ENCODE measurements at regions not wholly inside any gene's neighbourhood (a gene's known extent, or its start where the extent isn't known, plus 50 kb on each side); places are given as distances from the start of the nearest gene placed in this dataset.

DNA sequence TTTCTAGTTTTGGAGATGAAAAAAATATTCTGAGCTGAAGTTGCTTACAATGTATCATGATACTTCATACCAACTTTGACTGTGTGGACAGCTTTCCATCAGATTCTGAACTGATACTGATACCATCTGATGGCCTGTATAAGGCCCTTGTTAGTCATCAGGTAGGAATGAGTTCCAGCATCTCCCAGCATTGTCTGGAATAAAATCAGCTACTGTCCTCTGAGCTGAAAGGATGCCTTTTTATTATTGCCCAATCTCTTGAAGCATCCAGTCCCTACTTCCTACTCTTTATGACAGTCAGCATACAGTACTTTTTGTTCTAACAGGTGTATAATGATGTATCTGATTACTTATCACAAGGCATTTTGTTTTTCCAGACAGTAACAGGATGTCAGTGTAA is 70.6 kb upstream of the EYA4 start:
- H3K27ac ChIP-seq (ENCODE audit: low read length), result no peak overlapping the region
- no peaks in the 10 kb centered on the region for H3K36me3 ChIP-seq (ENCODE audit: control insufficient read depth, low read depth, low read length)
- H3K9me3 ChIP-seq (ENCODE audit: control insufficient read depth, low read depth, low read length), result no peaks in the 10 kb centered on the region
- no peak overlapping the region for H3K4me3 ChIP-seq (ENCODE audit: low read length)
- H3K4me1 ChIP-seq (ENCODE audit: control insufficient read depth, low read depth, low read length), result peaks cover 17% of the 10 kb centered on the region
- H3K9ac ChIP-seq (ENCODE audit: low read length), result no peak overlapping the region
- no peaks in the 10 kb centered on the region for H3K27me3 ChIP-seq (ENCODE audit: control insufficient read depth, insufficient read depth, low read length)

DNA sequence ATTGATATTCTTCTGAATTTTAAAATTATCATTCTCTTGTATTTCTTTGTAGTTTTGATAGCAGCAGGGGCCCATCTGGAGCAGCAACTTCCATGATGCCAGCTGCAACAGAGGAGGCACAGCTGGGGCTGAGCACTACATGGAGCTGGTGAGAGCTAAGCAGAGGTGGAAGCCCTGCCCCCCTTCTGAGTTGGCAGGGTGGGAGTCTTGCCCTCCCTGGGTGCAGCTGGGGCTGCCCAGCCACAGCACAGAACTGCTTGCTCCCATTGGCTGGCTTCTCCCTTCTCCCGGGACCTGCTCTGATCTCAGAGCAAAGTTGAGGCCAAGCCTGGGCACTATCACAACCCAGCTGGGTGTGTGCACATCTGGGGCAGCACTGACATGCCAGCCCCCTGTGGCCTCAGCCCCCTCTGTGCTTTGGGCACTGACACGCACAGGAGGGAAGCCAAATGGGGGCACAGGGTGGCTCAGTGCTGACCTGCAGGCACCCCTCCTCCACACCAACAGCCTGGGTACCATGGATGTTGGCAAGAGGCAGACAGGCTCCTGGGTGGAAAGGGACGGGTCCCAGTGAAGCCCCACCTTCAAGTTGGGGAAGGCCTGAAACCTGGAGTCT is 69.1 kb upstream of the EYA4 start:
- H3K4me1 ChIP-seq (ENCODE audit: control insufficient read depth, low read depth, low read length), result peaks cover 17% of the 10 kb centered on the region
- H3K9me3 ChIP-seq (ENCODE audit: control insufficient read depth, low read depth, low read length), result no peaks in the 10 kb centered on the region
- H3K36me3 ChIP-seq (ENCODE audit: control insufficient read depth, low read depth, low read length), result no peaks in the 10 kb centered on the region
- H3K27me3 ChIP-seq (ENCODE audit: control insufficient read depth, insufficient read depth, low read length), result no peaks in the 10 kb centered on the region
- H3K4me3 ChIP-seq (ENCODE audit: low read length), result no peak overlapping the region
- H3K27ac ChIP-seq (ENCODE audit: low read length), result no peak overlapping the region
- no peak overlapping the region for H3K9ac ChIP-seq (ENCODE audit: low read length)

DNA sequence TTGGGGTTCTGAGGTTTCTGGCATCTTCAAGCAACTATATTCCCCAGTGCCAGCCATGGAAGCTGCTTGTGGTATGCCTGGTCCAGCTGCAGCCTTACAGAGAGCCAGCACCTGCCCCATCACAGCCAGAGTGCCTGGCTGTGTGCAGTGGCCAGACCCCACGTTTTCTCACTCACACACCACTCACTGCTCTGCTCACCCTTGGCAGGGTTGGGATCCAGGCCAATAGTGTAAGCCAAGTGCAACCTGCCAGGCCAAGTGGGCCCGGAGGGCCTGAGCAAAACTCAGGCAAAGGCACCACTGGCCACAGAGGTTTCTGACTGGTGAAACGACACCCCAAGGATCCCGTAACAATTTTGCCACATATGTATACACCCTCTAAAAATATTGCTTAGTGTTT is 67.9 kb upstream of the EYA4 start:
- Histone ChIP-seq H3K9me3 (ENCODE audit: control insufficient read depth, low read depth, low read length) (no peaks in the 10 kb centered on the region), H3K4me1 (ENCODE audit: control insufficient read depth, low read depth, low read length) (peaks cover 17% of the 10 kb centered on the region), H3K27me3 (ENCODE audit: control insufficient read depth, insufficient read depth, low read length) (no peaks in the 10 kb centered on the region), H3K4me3 (ENCODE audit: low read length) (no peak overlapping the region), H3K9ac (ENCODE audit: low read length) (no peak overlapping the region), H3K27ac (ENCODE audit: low read length) (no peak overlapping the region), H3K36me3 (ENCODE audit: control insufficient read depth, low read depth, low read length) (no peaks in the 10 kb centered on the region)

DNA sequence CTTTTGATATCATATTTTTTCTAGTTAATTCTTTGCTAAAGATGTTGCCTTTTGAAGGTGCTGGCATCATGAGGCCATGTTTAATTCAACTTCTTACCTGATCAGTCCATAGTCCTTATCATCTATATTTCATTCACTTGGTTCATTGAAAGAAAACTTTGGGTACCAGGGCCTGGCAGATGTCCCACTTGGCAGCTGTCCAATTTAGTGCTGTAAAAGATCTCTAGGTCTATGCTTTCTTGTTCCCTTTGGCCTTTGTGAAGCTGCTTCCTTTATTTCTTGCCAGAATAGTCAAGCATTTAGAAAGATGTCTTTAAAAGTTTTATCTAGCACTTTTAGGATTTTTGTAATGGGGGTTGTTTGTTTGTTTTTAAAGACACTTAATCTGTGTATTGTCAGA is 61.7 kb upstream of the EYA4 start:
- Histone ChIP-seq H3K27me3 (ENCODE audit: control insufficient read depth, insufficient read depth, low read length) (no peaks in the 10 kb centered on the region), H3K9me3 (ENCODE audit: control insufficient read depth, low read depth, low read length) (no peaks in the 10 kb centered on the region), H3K36me3 (ENCODE audit: control insufficient read depth, low read depth, low read length) (no peaks in the 10 kb centered on the region), H3K27ac (ENCODE audit: low read length) (no peak overlapping the region), H3K9ac (ENCODE audit: low read length) (no peak overlapping the region), H3K4me1 (ENCODE audit: control insufficient read depth, low read depth, low read length) (no peaks in the 10 kb centered on the region), H3K4me3 (ENCODE audit: low read length) (no peak overlapping the region)

DNA sequence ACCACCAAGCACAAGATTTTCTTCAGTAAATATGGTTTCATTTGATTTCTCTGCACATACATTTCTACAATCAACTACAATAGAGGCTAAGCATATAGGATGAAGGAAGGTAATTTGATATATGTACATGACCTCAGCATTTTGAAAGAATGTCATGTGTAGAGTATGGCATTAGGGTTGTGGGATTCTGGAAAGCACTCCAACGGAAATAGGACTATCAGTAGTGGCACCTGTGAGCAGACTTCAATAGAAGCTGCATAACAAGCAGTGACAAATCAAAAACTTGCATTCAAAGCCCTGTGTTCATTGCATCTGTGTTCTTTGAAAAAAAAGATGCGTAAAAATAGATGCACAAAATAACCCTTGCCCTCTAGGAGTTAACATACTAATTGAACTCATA is 57.5 kb upstream of the EYA4 start:
- Histone ChIP-seq H3K36me3 (ENCODE audit: control insufficient read depth, low read depth, low read length) (no peaks in the 10 kb centered on the region), H3K4me1 (ENCODE audit: control insufficient read depth, low read depth, low read length) (peaks cover 5% of the 10 kb centered on the region), H3K9me3 (ENCODE audit: control insufficient read depth, low read depth, low read length) (no peaks in the 10 kb centered on the region), H3K9ac (ENCODE audit: low read length) (no peak overlapping the region), H3K27ac (ENCODE audit: low read length) (no peak overlapping the region), H3K27me3 (ENCODE audit: control insufficient read depth, insufficient read depth, low read length) (no peaks in the 10 kb centered on the region), H3K4me3 (ENCODE audit: low read length) (no peak overlapping the region)

DNA sequence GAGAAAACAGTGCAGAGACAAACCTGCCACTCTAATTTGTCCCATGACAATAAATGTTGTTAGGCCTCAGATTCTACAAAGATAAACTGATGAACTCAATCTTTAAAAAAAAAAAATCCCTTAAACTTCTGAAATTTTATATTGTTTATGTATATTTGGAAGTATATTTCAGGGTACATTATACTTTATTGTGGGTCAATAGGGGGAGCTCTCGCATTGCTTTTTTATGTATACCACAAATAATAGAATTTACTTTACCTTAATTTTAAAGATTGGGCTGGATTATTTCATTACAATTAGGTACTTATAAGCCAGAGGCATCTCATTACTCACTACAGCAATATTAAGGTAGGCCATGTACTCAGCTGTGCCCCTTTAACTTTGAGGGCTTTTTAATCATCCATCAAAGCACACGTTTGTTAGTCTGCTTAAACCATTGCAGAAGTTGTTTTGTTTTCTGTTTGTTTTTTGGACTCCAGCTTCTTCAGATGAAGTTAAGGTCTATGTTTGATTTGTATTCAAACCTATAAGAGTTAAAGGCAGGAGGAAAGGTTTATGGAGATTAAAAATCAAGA is 56.3 kb upstream of the EYA4 start:
- Histone ChIP-seq H3K4me3 (ENCODE audit: low read length) (no peak overlapping the region), H3K4me1 (ENCODE audit: control insufficient read depth, low read depth, low read length) (peaks cover 12% of the 10 kb centered on the region), H3K27me3 (ENCODE audit: control insufficient read depth, insufficient read depth, low read length) (no peaks in the 10 kb centered on the region), H3K36me3 (ENCODE audit: control insufficient read depth, low read depth, low read length) (no peaks in the 10 kb centered on the region), H3K9me3 (ENCODE audit: control insufficient read depth, low read depth, low read length) (no peaks in the 10 kb centered on the region), H3K9ac (ENCODE audit: low read length) (no peak overlapping the region), H3K27ac (ENCODE audit: low read length) (no peak overlapping the region)

DNA sequence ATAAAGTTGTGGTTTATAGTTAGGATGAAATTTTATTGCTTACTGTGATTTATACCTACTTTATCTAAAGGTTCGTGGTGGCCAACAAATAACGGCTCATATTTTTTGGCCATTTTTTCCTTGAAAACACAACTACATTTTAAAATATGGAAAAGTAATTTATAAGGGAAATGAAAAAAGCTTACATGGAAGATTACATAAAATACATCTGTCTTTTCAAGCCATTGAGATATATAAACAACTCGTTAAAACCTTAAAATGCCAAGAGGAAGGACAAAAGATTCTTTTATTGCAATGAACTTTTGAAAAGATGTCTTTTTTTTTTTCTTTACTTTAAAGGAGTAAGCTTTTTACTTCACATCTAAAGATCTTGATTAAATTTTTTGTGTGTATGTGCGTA is 55.4 kb upstream of the EYA4 start:
- Histone ChIP-seq H3K9ac (ENCODE audit: low read length) (no peak overlapping the region), H3K27me3 (ENCODE audit: control insufficient read depth, insufficient read depth, low read length) (no peaks in the 10 kb centered on the region), H3K4me3 (ENCODE audit: low read length) (no peak overlapping the region)

DNA sequence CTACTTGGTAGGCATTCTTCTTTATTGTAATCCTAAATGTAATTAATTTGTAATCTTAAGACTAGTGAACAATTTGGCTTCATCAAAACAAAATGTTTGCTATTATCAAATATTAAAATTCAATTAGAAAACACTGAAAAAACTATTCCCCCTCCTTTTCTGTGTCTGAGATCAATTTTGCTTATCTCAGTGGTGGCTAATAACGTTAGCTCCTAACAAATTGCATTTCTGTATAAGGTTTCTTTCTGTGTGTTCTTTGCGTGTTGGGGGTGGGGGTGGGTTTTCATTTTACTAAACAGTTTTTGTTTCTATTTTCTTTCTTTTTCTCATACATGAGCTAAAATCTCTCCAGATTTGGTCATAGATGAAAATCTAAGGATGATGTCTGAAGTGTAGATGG is 54.0 kb upstream of the EYA4 start:
- H3K9me3 ChIP-seq (ENCODE audit: control insufficient read depth, low read depth, low read length), result no peaks in the 10 kb centered on the region
- H3K27ac ChIP-seq (ENCODE audit: low read length), result no peak overlapping the region
- no peak overlapping the region for H3K4me3 ChIP-seq (ENCODE audit: low read length)
- H3K9ac ChIP-seq (ENCODE audit: low read length), result no peak overlapping the region
- no peaks in the 10 kb centered on the region for H3K27me3 ChIP-seq (ENCODE audit: control insufficient read depth, insufficient read depth, low read length)
- no peaks in the 10 kb centered on the region for H3K36me3 ChIP-seq (ENCODE audit: control insufficient read depth, low read depth, low read length)
- peaks cover 18% of the 10 kb centered on the region for H3K4me1 ChIP-seq (ENCODE audit: control insufficient read depth, low read depth, low read length)

More for the DNA sequence above, 55.4 kb upstream of the EYA4 start:
- no peak overlapping the region for H3K27ac ChIP-seq (ENCODE audit: low read length)
- H3K4me1 ChIP-seq (ENCODE audit: control insufficient read depth, low read depth, low read length), result peaks cover 12% of the 10 kb centered on the region
- no peaks in the 10 kb centered on the region for H3K36me3 ChIP-seq (ENCODE audit: control insufficient read depth, low read depth, low read length)
- no peaks in the 10 kb centered on the region for H3K9me3 ChIP-seq (ENCODE audit: control insufficient read depth, low read depth, low read length)

DNA sequence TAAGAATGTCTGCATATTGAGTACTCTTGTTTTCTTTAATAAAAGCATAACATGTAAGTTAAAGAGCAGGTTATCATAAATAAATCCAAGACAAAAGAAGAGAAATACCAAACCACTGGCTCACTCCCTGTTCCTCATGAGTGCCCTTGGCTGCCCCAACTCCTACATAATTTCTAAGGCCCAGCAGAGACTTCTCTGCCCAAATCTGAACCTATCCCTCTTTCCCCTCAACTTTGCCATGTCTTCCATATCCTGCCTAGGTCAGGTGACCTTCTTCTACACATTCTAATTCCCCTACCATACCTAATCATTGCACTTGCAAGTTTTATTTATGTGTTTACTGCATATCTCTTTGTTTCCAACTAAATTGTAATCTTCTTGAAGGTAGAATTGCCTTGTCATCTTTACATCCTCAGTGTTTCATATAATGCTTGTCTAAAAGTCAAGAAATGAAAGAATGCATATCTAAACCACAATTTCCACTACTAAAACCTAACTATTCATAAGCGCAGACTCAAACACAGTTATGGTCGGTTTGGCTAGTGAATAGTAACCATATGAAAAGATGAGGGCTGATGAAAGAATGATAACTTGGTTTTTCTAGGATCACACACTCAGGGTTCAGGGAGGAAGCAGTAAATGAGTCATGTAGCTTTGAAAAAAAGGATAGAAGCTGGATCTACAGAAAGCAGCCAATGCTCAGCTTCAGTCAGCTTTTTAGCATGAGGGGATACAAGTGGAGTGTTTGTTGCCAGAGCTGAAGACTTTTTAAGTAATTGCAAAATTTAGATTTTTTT is 53.3 kb upstream of the EYA4 start:
- Histone ChIP-seq H3K27ac (ENCODE audit: low read length) (no peak overlapping the region), H3K4me3 (ENCODE audit: low read length) (no peak overlapping the region), H3K4me1 (ENCODE audit: control insufficient read depth, low read depth, low read length) (peaks cover 18% of the 10 kb centered on the region), H3K9me3 (ENCODE audit: control insufficient read depth, low read depth, low read length) (no peaks in the 10 kb centered on the region), H3K9ac (ENCODE audit: low read length) (no peak overlapping the region), H3K27me3 (ENCODE audit: control insufficient read depth, insufficient read depth, low read length) (no peaks in the 10 kb centered on the region), H3K36me3 (ENCODE audit: control insufficient read depth, low read depth, low read length) (no peaks in the 10 kb centered on the region)

DNA sequence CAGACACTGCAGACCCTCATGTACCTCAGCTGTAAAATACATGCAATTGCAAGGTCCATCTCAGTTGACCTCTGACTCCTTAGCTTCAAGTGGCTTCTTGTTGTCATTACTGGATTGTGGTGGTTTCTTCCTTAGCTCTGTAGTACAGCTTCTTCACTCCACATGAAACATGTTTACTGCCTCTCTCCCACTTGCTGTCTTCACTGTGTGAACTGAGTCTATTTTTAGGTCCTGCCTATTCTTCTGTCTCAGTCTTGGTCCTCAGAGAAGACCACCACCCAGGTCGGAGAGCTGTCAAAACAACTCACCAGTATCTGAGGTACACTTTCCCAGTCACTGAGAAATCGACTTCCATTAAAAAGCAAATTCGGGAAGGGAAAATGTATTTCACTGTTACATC is 50.2 kb upstream of the EYA4 start:
- peaks cover 18% of the 10 kb centered on the region for H3K4me1 ChIP-seq (ENCODE audit: control insufficient read depth, low read depth, low read length)
- H3K27me3 ChIP-seq (ENCODE audit: control insufficient read depth, insufficient read depth, low read length), result no peaks in the 10 kb centered on the region
- H3K9ac ChIP-seq (ENCODE audit: low read length), result no peak overlapping the region
- no peak overlapping the region for H3K4me3 ChIP-seq (ENCODE audit: low read length)
- no peaks in the 10 kb centered on the region for H3K9me3 ChIP-seq (ENCODE audit: control insufficient read depth, low read depth, low read length)
- no peak overlapping the region for H3K27ac ChIP-seq (ENCODE audit: low read length)
- no peaks in the 10 kb centered on the region for H3K36me3 ChIP-seq (ENCODE audit: control insufficient read depth, low read depth, low read length)

DNA sequence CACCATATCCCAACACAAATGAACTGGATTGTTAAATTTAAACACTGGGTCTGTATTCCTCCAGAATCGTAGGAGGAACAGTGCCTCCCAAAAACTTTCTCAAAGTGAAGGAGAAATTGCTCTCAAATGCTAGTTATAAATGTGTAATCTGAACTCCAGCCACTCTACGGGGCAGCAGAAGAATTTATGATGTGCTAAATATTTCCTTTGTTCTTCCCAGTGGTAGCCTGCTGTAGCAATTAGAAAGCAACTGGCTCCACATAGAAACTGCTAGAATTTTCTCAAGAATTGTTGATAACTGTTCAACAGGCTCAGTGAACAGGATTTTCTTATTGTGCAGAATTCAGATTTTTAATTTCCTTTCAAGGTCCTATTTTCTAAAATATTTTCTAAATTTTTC is 49.8 kb upstream of the EYA4 start:
- Histone ChIP-seq H3K4me1 (ENCODE audit: control insufficient read depth, low read depth, low read length) (peaks cover 18% of the 10 kb centered on the region), H3K9me3 (ENCODE audit: control insufficient read depth, low read depth, low read length) (no peaks in the 10 kb centered on the region), H3K4me3 (ENCODE audit: low read length) (no peak overlapping the region), H3K27ac (ENCODE audit: low read length) (no peak overlapping the region), H3K27me3 (ENCODE audit: control insufficient read depth, insufficient read depth, low read length) (no peaks in the 10 kb centered on the region), H3K9ac (ENCODE audit: low read length) (no peak overlapping the region), H3K36me3 (ENCODE audit: control insufficient read depth, low read depth, low read length) (no peaks in the 10 kb centered on the region)
